Suprapubic skin (tissue), 4 donors: ENCODE measurements at regions not wholly inside any gene's neighbourhood (a gene's known extent, or its start where the extent isn't known, plus 50 kb on each side); places are given as distances from the start of the nearest gene placed in this dataset.
"Not testable (repeated sequence)": the region's sequence is repeated elsewhere in the genome, so short reads cannot be mapped to it uniquely, and the experiment has no call there.

Experiments used
- POLR2A ChIP-seq, 2 donors: fragments of 450-650 bp; IDR thresholded peaks; one replicate each; pipeline ENCODE4 v1.6.1; 2017; ENCODE audit warnings: antibody characterized with exemption in 2 of 2, mild to moderate bottlenecking in 2 of 2, moderate library complexity in 2 of 2
- POLR2AphosphoS5 ChIP-seq, 3 donors: sonication (generic); formaldehyde crosslinking; IDR thresholded peaks; one replicate each; pipeline ENCODE4 v1.6.1; 2017; ENCODE audit warnings: antibody characterized with exemption in 3 of 3
- TF ChIP-seq, protein P1 (sequence below), 2 donors: fragments of 200-600 bp in 1 of 2; fragments of 450-650 bp in 1 of 2; sonication (generic) in 1 of 2; IDR thresholded peaks; one replicate each; pipeline ENCODE4 v1.5.1; 2016 to 2019; ENCODE audit warnings: antibody characterized with exemption in 2 of 2, mild to moderate bottlenecking in 1 of 2, moderate library complexity in 1 of 2

DNA sequence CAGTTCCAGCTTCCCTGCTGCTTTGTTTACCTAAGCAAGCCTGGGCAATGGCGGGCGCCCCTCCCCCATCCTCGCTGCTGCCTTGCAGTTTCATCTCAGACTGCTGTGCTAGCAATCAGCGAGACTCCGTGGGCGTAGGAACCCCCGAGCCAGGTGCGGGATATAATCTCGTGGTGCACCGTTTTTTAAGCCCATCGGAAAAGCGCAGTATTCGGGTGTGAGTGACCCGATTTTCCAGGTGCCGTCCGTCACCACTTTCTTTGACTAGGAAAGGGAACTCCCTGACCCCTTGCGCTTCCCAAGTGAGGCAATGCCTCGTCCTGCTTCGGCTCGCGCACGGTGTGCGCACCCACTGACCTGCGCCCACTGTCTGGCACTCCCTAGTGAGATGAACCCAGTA, 914.7 kb downstream of the AMY1C start:
- TF ChIP-seq, protein P1, sequence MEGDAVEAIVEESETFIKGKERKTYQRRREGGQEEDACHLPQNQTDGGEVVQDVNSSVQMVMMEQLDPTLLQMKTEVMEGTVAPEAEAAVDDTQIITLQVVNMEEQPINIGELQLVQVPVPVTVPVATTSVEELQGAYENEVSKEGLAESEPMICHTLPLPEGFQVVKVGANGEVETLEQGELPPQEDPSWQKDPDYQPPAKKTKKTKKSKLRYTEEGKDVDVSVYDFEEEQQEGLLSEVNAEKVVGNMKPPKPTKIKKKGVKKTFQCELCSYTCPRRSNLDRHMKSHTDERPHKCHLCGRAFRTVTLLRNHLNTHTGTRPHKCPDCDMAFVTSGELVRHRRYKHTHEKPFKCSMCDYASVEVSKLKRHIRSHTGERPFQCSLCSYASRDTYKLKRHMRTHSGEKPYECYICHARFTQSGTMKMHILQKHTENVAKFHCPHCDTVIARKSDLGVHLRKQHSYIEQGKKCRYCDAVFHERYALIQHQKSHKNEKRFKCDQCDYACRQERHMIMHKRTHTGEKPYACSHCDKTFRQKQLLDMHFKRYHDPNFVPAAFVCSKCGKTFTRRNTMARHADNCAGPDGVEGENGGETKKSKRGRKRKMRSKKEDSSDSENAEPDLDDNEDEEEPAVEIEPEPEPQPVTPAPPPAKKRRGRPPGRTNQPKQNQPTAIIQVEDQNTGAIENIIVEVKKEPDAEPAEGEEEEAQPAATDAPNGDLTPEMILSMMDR (IDR thresholded peaks at IDR 0.05) = not testable (repeated sequence)
- not testable (repeated sequence) for TF ChIP-seq POLR2A, POLR2AphosphoS5 (IDR thresholded peaks at IDR 0.05)
